H1 (cell line): ENCODE measurements at regions not wholly inside any gene's neighbourhood (a gene's known extent, or its start where the extent isn't known, plus 50 kb on each side); places are given as distances from the start of the nearest gene placed in this dataset.

Experiments
- CTCF ChIA-PET: fragments of 300-600 bp; sonication (Branson Sonifier 250); formaldehyde crosslinking; loops from one replicate; lab custom pipeline; 2021; ENCODE audit not compliant: partially characterized antibody; lab: Charles Lee
- POLR2A ChIA-PET: fragments of 300-600 bp; sonication (Branson Sonifier 250); formaldehyde crosslinking; loops from one replicate; lab custom pipeline; 2021; ENCODE audit warnings: inconsistent platforms; ENCODE audit not compliant: partially characterized antibody; lab: Charles Lee
- DNase-seq, 2 experiments: peaks; one replicate each; pipeline versions ENCODE4 v3.0.0 to v3.0.0-alpha.2; 2010 to 2022; ENCODE audit warnings: low spot score in 2 of 2, low read depth in 1 of 2, mixed read lengths in 1 of 2
- FAIRE-seq: peaks from 2 replicates; lab custom pipeline; 2011; peaks lifted over from hg19 to GRCh38; lab: Jason Lieb, UNC
- H2AFZ ChIP-seq: 2 replicates; pipeline ENCODE4 v1.8.1; 2012; ENCODE audit warnings: low read length, inconsistent platforms
- H2AK5ac ChIP-seq: 2 replicates; pipeline ENCODE4 v1.6.1; 2013; ENCODE audit warnings: low read depth, low read length
- H2BK120ac ChIP-seq: replicated peaks from 2 replicates; pipeline ENCODE3; 2013; ENCODE audit warnings: low read depth, low read length, inconsistent platforms
- H2BK12ac ChIP-seq: 2 replicates; pipeline ENCODE4 v1.6.1; 2013; ENCODE audit warnings: low read depth, low read length
- H2BK15ac ChIP-seq: 2 replicates; pipeline ENCODE4 v1.6.1; 2013; ENCODE audit warnings: low read length
- H2BK20ac ChIP-seq: 2 replicates; pipeline ENCODE4 v1.6.1; 2013; ENCODE audit warnings: low read length
- H2BK5ac ChIP-seq: 2 replicates; pipeline ENCODE4 v1.6.1; 2013; ENCODE audit warnings: low read depth, low read length
- H3K14ac ChIP-seq: 2 replicates; pipeline ENCODE4 v1.6.1; 2013; ENCODE audit warnings: inconsistent platforms; ENCODE audit not compliant: insufficient read length
- H3K18ac ChIP-seq: 2 replicates; pipeline ENCODE4 v1.6.1; 2013; ENCODE audit warnings: low read length; ENCODE audit errors: extremely low read depth
- H3K23ac ChIP-seq: 2 replicates; pipeline ENCODE4 v1.6.1; 2013; ENCODE audit warnings: inconsistent platforms; ENCODE audit not compliant: insufficient read length
- H3K23me2 ChIP-seq: 2 replicates; pipeline ENCODE4 v1.6.1; 2013; ENCODE audit warnings: low read depth, low read length
- H3K27ac ChIP-seq: 2 replicates; pipeline ENCODE4 v1.6.1; 2011; ENCODE audit warnings: low read depth, low read length, inconsistent platforms
- H3K27me3 ChIP-seq, 4 experiments: replicated peaks in 1 of 4; 1 replicate in 1 of 4; 2 replicates in 3 of 4; pipeline versions ENCODE4 v1.6.1 to v1.8.1; 2011 to 2013; ENCODE audit warnings: low read length in 3 of 4, mild to moderate bottlenecking in 3 of 4, inconsistent platforms in 2 of 4, mixed read lengths in 2 of 4, moderate library complexity in 1 of 4; ENCODE audit not compliant: control insufficient read depth in 3 of 4, insufficient read depth in 3 of 4; ENCODE audit errors: extremely low read depth in 1 of 4
- H3K36me3 ChIP-seq, 4 experiments: 2 replicates each; pipeline versions ENCODE4 v1.6.1 to v1.8.1; 2011 to 2013; ENCODE audit warnings: mild to moderate bottlenecking in 4 of 4, low read length in 3 of 4, moderate library complexity in 2 of 4, control low read depth in 1 of 4, inconsistent platforms in 1 of 4; ENCODE audit not compliant: insufficient read depth in 4 of 4, control insufficient read depth in 2 of 4
- H3K4ac ChIP-seq: replicated peaks from 2 replicates; pipeline ENCODE3; 2013; ENCODE audit warnings: low read length, low read depth, mixed read lengths, inconsistent platforms; ENCODE audit not compliant: insufficient read length
- H3K4me1 ChIP-seq, 4 experiments: replicated peaks in 1 of 4; 1 replicate in 1 of 4; 2 replicates in 3 of 4; pipeline versions ENCODE4 v1.6.1 to v1.8.1; 2011 to 2013; ENCODE audit warnings: low read length in 3 of 4, inconsistent platforms in 2 of 4, mixed read lengths in 1 of 4; ENCODE audit not compliant: insufficient read depth in 4 of 4, control insufficient read depth in 3 of 4
- H3K4me2 ChIP-seq, 2 experiments: 2 replicates each; pipeline versions ENCODE4 v1.6.1 to v1.8.1; 2011 to 2013; ENCODE audit warnings: low read depth in 2 of 2, low read length in 2 of 2, control low read depth in 1 of 2, inconsistent platforms in 1 of 2, mild to moderate bottlenecking in 1 of 2; ENCODE audit not compliant: insufficient read depth in 1 of 2
- H3K4me3 ChIP-seq, 4 experiments: fragments of 200-600, 300-600 bp in 1 of 4; sonication (generic), shearing (Covaris generic), sonication (Bioruptor Twin) in 1 of 4; 2 replicates each; pipeline versions ENCODE4 v1.5.1 to v1.8.1; 2011 to 2016; ENCODE audit warnings: low read length in 4 of 4, low read depth in 3 of 4, control low read depth in 2 of 4, inconsistent platforms in 2 of 4, mild to moderate bottlenecking in 2 of 4, mixed read lengths in 1 of 4, moderate library complexity in 1 of 4; ENCODE audit not compliant: insufficient read depth in 2 of 4; ENCODE audit errors: extremely low read depth in 1 of 4
- H3K56ac ChIP-seq: replicated peaks from 2 replicates; pipeline ENCODE3; 2013; ENCODE audit warnings: low read depth, mild to moderate bottlenecking, mixed read lengths, low read length, inconsistent platforms; ENCODE audit not compliant: insufficient read length
- H3K79me1 ChIP-seq: 2 replicates; pipeline ENCODE4 v1.6.1; 2013; ENCODE audit warnings: low read depth, low read length, control low read depth
- H3K79me2 ChIP-seq, 2 experiments: 2 replicates each; pipeline versions ENCODE4 v1.6.1 to v1.8.1; 2012 to 2013; ENCODE audit warnings: low read length in 2 of 2, mild to moderate bottlenecking in 2 of 2, inconsistent platforms in 1 of 2; ENCODE audit not compliant: insufficient read depth in 2 of 2, control insufficient read depth in 1 of 2
- H3K9ac ChIP-seq, 4 experiments: replicated peaks in 1 of 4; 1 replicate in 1 of 4; 2 replicates in 3 of 4; pipeline versions ENCODE4 v1.6.1 to v1.8.1; 2011 to 2013; ENCODE audit warnings: low read depth in 3 of 4, low read length in 3 of 4, control low read depth in 2 of 4, mild to moderate bottlenecking in 2 of 4, moderate library complexity in 2 of 4, inconsistent platforms in 1 of 4; ENCODE audit errors: extremely low read depth in 1 of 4
- H3K9me3 ChIP-seq, 2 experiments: 2 replicates each; pipeline versions ENCODE4 v1.6.1 to v1.8.1; 2012 to 2013; ENCODE audit warnings: mild to moderate bottlenecking in 2 of 2, moderate library complexity in 2 of 2, control low read depth in 1 of 2, inconsistent platforms in 1 of 2, low read depth in 1 of 2, low read length in 1 of 2, mixed read lengths in 1 of 2; ENCODE audit not compliant: insufficient read depth in 2 of 2
- H4K20me1 ChIP-seq, 2 experiments: replicated peaks in 1 of 2; 2 replicates each; pipeline versions ENCODE3 to v1.8.1; 2011 to 2013; ENCODE audit warnings: inconsistent platforms in 2 of 2, low read length in 2 of 2, mild to moderate bottlenecking in 1 of 2; ENCODE audit not compliant: insufficient read depth in 2 of 2, control insufficient read depth in 1 of 2
- H4K5ac ChIP-seq: 2 replicates; pipeline ENCODE4 v1.6.1; 2013; ENCODE audit warnings: low read length, low read depth, mixed read lengths, inconsistent platforms; ENCODE audit not compliant: insufficient read length
- H4K8ac ChIP-seq: 2 replicates; pipeline ENCODE4 v1.8.0; 2013; ENCODE audit warnings: mild to moderate bottlenecking, moderate library complexity, low read length, inconsistent platforms; ENCODE audit not compliant: insufficient read depth; ENCODE audit errors: extremely low read depth
- H4K91ac ChIP-seq: replicated peaks from 2 replicates; pipeline ENCODE3; 2013; ENCODE audit warnings: low read length, mixed read lengths, inconsistent platforms; ENCODE audit not compliant: insufficient read length
- WGBS, 2 experiments: shearing (Covaris generic) in 1 of 2; methylation state at CpG; one replicate each; pipeline versions ENCODE4 v1.1.6 to v1.1.7; 2013 to 2015; ENCODE audit warnings: low lambda C conversion rate in 2 of 2, mixed read lengths in 2 of 2, inconsistent platforms in 1 of 2, low coverage in 1 of 2, missing lambda C conversion rate in 1 of 2; ENCODE audit not compliant: insufficient replicate concordance in 2 of 2, insufficient coverage in 1 of 2, insufficient read length in 1 of 2; ENCODE audit errors: extremely low coverage in 1 of 2, missing lambda C conversion rate in 1 of 2; 5-methylcytosine and 5-hydroxymethylcytosine counted together
- TF ChIP-seq, protein P1 (sequence below): fragments of 300-600 bp; sonication (generic); IDR thresholded peaks from 2 replicates; pipeline ENCODE4 v1.7.1; 2012; ENCODE audit warnings: low read length, moderate library complexity, mild to moderate bottlenecking, inconsistent platforms; ENCODE audit not compliant: insufficient replicate concordance

- Histone ChIP-seq H2BK20ac (no peak overlapping the region), H3K18ac (no peak overlapping the region), H4K5ac (no peak overlapping the region), H2BK120ac (no peak overlapping the region), H2BK12ac (no peak overlapping the region), H2AK5ac (no peak overlapping the region), H3K23ac (no peak overlapping the region), H3K56ac (no peak overlapping the region), H3K9ac (no peak overlapping the region), H3K4me3 (no peak overlapping the region), H3K4me1 (0 out of 7 replicates have a peak, but pooled peaks cover 0 to 3% (median 0%) of the 10 kb centered on the region in 4 experiments), H2BK5ac (no peak overlapping the region), H3K36me3 (no peaks in the 10 kb centered on the region), H3K9me3 (no peaks in the 10 kb centered on the region), H3K27ac (no peak overlapping the region), H3K23me2 (no peaks in the 10 kb centered on the region), H3K27me3 (no peaks in the 10 kb centered on the region), H3K79me1 (no peaks in the 10 kb centered on the region), H2AFZ (no peak overlapping the region), H4K20me1 (no peaks in the 10 kb centered on the region), H3K14ac (no peak overlapping the region), H3K4me2 (no peak overlapping the region), H3K79me2 (no peaks in the 10 kb centered on the region), H3K4ac (no peak overlapping the region), H4K91ac (no peak overlapping the region), H2BK15ac (no peak overlapping the region), H4K8ac (no peak overlapping the region)
- no peak for FAIRE-seq
- 89% methylated on average over 4 of the region's 4 CpGs; no CpG with 5 or more reads in 1 of the 2 experiments for WGBS, 2 experiments
- ChIA-PET POLR2A (no interaction called here), CTCF (interaction anchor here (1.4 kb wide), 1 partner anchor 323 kb away, joined by 4 read pairs; no protein-coding TSS in a partner anchor)
- DNase-seq, result no peak
- TF ChIP-seq, protein P1, sequence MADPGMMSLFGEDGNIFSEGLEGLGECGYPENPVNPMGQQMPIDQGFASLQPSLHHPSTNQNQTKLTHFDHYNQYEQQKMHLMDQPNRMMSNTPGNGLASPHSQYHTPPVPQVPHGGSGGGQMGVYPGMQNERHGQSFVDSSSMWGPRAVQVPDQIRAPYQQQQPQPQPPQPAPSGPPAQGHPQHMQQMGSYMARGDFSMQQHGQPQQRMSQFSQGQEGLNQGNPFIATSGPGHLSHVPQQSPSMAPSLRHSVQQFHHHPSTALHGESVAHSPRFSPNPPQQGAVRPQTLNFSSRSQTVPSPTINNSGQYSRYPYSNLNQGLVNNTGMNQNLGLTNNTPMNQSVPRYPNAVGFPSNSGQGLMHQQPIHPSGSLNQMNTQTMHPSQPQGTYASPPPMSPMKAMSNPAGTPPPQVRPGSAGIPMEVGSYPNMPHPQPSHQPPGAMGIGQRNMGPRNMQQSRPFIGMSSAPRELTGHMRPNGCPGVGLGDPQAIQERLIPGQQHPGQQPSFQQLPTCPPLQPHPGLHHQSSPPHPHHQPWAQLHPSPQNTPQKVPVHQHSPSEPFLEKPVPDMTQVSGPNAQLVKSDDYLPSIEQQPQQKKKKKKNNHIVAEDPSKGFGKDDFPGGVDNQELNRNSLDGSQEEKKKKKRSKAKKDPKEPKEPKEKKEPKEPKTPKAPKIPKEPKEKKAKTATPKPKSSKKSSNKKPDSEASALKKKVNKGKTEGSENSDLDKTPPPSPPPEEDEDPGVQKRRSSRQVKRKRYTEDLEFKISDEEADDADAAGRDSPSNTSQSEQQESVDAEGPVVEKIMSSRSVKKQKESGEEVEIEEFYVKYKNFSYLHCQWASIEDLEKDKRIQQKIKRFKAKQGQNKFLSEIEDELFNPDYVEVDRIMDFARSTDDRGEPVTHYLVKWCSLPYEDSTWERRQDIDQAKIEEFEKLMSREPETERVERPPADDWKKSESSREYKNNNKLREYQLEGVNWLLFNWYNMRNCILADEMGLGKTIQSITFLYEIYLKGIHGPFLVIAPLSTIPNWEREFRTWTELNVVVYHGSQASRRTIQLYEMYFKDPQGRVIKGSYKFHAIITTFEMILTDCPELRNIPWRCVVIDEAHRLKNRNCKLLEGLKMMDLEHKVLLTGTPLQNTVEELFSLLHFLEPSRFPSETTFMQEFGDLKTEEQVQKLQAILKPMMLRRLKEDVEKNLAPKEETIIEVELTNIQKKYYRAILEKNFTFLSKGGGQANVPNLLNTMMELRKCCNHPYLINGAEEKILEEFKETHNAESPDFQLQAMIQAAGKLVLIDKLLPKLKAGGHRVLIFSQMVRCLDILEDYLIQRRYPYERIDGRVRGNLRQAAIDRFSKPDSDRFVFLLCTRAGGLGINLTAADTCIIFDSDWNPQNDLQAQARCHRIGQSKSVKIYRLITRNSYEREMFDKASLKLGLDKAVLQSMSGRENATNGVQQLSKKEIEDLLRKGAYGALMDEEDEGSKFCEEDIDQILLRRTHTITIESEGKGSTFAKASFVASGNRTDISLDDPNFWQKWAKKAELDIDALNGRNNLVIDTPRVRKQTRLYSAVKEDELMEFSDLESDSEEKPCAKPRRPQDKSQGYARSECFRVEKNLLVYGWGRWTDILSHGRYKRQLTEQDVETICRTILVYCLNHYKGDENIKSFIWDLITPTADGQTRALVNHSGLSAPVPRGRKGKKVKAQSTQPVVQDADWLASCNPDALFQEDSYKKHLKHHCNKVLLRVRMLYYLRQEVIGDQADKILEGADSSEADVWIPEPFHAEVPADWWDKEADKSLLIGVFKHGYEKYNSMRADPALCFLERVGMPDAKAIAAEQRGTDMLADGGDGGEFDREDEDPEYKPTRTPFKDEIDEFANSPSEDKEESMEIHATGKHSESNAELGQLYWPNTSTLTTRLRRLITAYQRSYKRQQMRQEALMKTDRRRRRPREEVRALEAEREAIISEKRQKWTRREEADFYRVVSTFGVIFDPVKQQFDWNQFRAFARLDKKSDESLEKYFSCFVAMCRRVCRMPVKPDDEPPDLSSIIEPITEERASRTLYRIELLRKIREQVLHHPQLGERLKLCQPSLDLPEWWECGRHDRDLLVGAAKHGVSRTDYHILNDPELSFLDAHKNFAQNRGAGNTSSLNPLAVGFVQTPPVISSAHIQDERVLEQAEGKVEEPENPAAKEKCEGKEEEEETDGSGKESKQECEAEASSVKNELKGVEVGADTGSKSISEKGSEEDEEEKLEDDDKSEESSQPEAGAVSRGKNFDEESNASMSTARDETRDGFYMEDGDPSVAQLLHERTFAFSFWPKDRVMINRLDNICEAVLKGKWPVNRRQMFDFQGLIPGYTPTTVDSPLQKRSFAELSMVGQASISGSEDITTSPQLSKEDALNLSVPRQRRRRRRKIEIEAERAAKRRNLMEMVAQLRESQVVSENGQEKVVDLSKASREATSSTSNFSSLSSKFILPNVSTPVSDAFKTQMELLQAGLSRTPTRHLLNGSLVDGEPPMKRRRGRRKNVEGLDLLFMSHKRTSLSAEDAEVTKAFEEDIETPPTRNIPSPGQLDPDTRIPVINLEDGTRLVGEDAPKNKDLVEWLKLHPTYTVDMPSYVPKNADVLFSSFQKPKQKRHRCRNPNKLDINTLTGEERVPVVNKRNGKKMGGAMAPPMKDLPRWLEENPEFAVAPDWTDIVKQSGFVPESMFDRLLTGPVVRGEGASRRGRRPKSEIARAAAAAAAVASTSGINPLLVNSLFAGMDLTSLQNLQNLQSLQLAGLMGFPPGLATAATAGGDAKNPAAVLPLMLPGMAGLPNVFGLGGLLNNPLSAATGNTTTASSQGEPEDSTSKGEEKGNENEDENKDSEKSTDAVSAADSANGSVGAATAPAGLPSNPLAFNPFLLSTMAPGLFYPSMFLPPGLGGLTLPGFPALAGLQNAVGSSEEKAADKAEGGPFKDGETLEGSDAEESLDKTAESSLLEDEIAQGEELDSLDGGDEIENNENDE, result no peak
Observed at GRCh38 chr18:64405161-64405560, 256.3 kb upstream of the LINC00305 start.
